DMS153 treated with DMSO at 0.1 percent for 48 hours (cell line): ENCODE measurements at regions not wholly inside any gene's neighbourhood (a gene's known extent, or its start where the extent isn't known, plus 50 kb on each side); places are given as distances from the start of the nearest gene placed in this dataset.

Experiments used
- DNase-seq: peaks from one replicate; lab custom pipeline; 2025; ENCODE audit not compliant: unreplicated experiment; lab: John Stamatoyannopoulos, UW

GRCh38 chr3:64464955-64465354 lies 222.8 kb downstream of the ADAMTS9 start:
- no peak for DNase-seq

GRCh38 chr3:64463981-64464380 lies 223.8 kb downstream of the ADAMTS9 start:
- DNase-seq = no peak

- no peak for DNase-seq
These were observed 225.6 kb downstream of the ADAMTS9 start for GRCh38 chr3:64462203-64462602.

- no peak for DNase-seq
These were observed 226.9 kb downstream of the ADAMTS9 start for GRCh38 chr3:64460877-64461276.

- no peak for DNase-seq
These were observed 227.6 kb downstream of the ADAMTS9 start for GRCh38 chr3:64460141-64460730.

GRCh38 chr3:64459711-64460110 lies 228.1 kb downstream of the ADAMTS9 start:
- DNase-seq = no peak

- no peak for DNase-seq
These were observed 230.0 kb downstream of the ADAMTS9 start for GRCh38 chr3:64457811-64458210.

GRCh38 chr3:64456674-64457073 lies 231.1 kb downstream of the ADAMTS9 start:
- DNase-seq = no peak

- no peak for DNase-seq
These were observed 230.1 kb upstream of the PRICKLE2 start for GRCh38 chr3:64455351-64455750.

GRCh38 chr3:64454768-64455167 lies 229.5 kb upstream of the PRICKLE2 start:
- no peak for DNase-seq

- no peak for DNase-seq
These were observed 228.9 kb upstream of the PRICKLE2 start for GRCh38 chr3:64454179-64454578.

- DNase-seq = no peak
These were observed 226.2 kb upstream of the PRICKLE2 start for GRCh38 chr3:64451283-64452012.

- DNase-seq = no peak
These were observed 225.2 kb upstream of the PRICKLE2 start for GRCh38 chr3:64450396-64450956.

GRCh38 chr3:64449026-64449425 lies 223.8 kb upstream of the PRICKLE2 start:
- no peak for DNase-seq

- no peak for DNase-seq
These were observed 220.7 kb upstream of the PRICKLE2 start for GRCh38 chr3:64445944-64446300.

GRCh38 chr3:64445109-64445943 lies 220.1 kb upstream of the PRICKLE2 start:
- DNase-seq = no peak

- no peak for DNase-seq
These were observed 219.3 kb upstream of the PRICKLE2 start for GRCh38 chr3:64444490-64445108.

GRCh38 chr3:64443546-64444381 lies 218.5 kb upstream of the PRICKLE2 start:
- no peak for DNase-seq

- DNase-seq = no peak
These were observed 216.6 kb upstream of the PRICKLE2 start for GRCh38 chr3:64441861-64442260.

GRCh38 chr3:64440498-64440897 lies 215.2 kb upstream of the PRICKLE2 start:
- DNase-seq = no peak
